ENCODE measurements at regions not wholly inside any gene's neighbourhood (a gene's known extent, or its start where the extent isn't known, plus 50 kb on each side); places are given as distances from the start of the nearest gene placed in this dataset.

DNA sequence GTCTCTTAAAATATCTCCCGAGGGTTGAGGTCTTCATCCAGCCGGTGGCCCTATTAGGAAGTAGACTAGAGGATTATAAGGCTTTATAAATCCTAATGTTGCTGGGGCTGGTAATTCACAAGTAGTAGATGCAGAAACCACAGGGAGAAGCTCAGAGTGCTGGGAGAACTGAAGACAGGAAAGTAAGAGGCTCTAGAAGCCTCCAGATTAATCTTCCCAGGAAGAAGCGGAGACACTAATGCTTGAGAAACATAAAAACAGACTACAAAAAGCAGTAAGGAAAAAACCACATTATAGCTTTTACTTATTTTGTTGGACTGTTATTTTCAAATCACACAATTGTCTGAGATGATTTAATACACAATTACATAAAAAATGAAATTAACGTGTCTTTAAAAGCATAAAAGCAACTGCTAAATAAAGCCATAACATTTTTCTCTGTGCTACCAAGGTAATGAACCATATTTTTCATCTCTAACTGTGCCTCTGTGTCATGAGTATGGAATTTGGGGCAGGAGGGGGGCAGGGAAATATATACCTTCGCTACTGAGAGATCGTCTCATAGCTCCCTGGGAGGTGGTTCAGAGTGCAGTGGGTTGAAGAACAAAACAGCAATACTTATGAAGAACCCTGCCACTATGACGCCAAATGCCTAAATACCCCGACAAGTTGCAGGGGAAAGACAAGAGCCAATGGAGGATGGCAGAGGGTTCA lies 806.2 kb upstream of the WWC1 start:
- no peak overlapping the region for H3K4me3 ChIP-seq (ENCODE audit: control insufficient read depth, low read depth, low read length)
- DNase-seq (ENCODE audit: low read depth), result no peak
- no peak for TF ChIP-seq CTCF (conservative IDR thresholded peaks at IDR 0.05; ENCODE audit: control insufficient read depth, insufficient read depth, low read depth, low read length)

DNA sequence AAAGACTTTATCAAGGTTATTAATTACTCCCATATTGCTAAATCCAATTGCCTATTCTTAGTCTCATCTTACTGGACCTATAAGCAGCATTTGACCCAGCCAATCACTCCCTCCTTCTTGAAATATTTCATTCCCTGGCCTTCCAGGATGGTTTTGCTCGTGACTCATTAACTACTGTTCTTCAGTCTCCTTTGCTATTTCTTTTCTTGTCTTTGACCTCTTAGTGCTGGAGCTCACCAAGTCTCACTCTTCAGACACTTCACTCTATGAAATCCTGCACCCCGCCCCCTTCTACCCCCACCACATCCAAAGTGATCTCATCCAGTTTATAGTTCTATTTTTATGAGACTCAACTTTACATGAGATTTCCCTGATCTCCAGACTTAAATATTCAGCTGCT lies 803.1 kb upstream of the WWC1 start:
- TF ChIP-seq CTCF (conservative IDR thresholded peaks at IDR 0.05; ENCODE audit: control insufficient read depth, insufficient read depth, low read depth, low read length), result no peak
- peak; percentile 51 for DNase-seq (ENCODE audit: low read depth)
- no peak overlapping the region for H3K4me3 ChIP-seq (ENCODE audit: control insufficient read depth, low read depth, low read length)

DNA sequence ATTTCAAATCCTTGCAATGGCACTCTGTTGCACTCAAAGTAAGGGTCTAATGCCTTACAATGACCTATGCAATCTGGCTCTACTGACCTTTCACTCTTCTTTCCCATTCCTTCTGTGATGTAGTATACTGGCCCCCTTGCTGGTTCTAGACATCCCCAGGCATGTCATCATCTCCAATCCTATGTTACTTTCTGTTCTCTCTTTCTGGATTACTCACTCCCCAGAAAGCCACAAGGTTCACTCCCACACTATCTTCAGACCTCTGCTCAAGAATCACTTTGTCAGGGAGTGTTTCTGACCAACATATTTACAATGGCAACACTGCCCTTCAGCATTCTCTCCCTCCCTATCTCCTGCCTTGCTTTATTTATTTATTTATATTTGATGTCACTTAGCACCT lies 802.2 kb upstream of the WWC1 start:
- DNase-seq (ENCODE audit: low read depth), result peak; percentile 69
- no peak for TF ChIP-seq CTCF (conservative IDR thresholded peaks at IDR 0.05; ENCODE audit: control insufficient read depth, insufficient read depth, low read depth, low read length)

GRCh38 chr5:167503926-167504720 lies 787.3 kb upstream of the WWC1 start:
- no peak for DNase-seq (ENCODE audit: low read depth)
- H3K4me3 ChIP-seq (ENCODE audit: control insufficient read depth, low read depth, low read length), result no peak overlapping the region
- TF ChIP-seq CTCF (conservative IDR thresholded peaks at IDR 0.05; ENCODE audit: control insufficient read depth, insufficient read depth, low read depth, low read length), result no peak

More for the DNA sequence above, 802.2 kb upstream of the WWC1 start:
- no peak overlapping the region for H3K4me3 ChIP-seq (ENCODE audit: control insufficient read depth, low read depth, low read length)

DNA sequence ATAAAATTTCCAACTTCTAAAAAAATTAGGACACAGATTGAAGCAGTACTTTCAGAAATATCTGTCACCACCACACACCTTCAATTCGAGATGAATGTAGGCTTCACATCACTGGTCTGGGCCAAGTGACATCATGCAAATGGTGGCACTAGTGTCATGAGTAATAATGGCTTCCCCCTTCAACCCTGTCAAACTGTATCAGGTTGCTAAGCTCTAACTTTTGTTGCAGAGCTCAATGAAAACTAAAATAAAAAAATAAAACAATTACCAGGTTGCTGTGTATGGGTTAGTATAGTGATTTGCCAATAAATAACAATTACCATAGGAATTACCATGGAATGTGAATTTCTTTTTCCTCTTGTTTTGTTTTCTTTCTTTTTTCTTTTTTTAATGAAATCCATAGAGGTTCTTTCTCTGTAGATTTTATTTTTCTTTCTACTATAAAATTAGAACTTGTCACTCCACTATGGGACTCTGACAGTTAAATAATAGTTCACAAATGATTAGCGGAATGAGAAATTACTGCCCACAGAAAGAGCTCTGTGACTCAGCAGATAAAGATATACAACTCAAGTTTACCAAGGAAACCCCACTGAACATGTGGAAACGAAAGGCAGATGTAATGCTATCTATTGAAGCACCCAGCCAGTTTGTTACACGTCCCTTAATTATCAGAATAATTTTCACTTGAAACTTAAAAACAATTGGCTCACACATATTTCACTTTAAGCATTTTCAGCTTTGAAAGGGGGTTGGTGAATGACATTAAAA lies 783.8 kb upstream of the WWC1 start:
- no peak overlapping the region for H3K4me3 ChIP-seq (ENCODE audit: control insufficient read depth, low read depth, low read length)
- DNase-seq (ENCODE audit: low read depth), result no peak
- no peak for TF ChIP-seq CTCF (conservative IDR thresholded peaks at IDR 0.05; ENCODE audit: control insufficient read depth, insufficient read depth, low read depth, low read length)

DNA sequence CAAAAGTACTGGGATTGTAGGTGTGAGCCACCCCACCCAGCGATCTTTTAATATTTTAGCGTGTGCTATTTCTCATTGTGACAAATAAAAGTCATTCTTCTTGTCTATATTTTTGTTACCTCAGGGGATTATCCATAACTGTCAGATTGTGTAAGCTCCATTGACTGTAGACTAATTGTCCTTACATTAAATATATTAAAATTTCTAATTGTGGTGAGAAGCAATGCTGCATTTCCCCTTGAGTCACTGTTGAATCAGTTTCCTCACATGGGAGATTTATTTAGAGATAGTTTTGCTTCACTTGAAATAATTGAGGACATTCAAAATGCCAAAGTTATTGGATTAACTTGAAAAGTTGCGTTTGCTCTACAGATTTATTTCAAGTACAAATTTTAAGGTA lies 782.4 kb upstream of the WWC1 start:
- H3K4me3 ChIP-seq (ENCODE audit: control insufficient read depth, low read depth, low read length), result no peak overlapping the region
- no peak for DNase-seq (ENCODE audit: low read depth)
- no peak for TF ChIP-seq CTCF (conservative IDR thresholded peaks at IDR 0.05; ENCODE audit: control insufficient read depth, insufficient read depth, low read depth, low read length)
